ENCODE measurements at regions not wholly inside any gene's neighbourhood (a gene's known extent, or its start where the extent isn't known, plus 50 kb on each side); places are given as distances from the start of the nearest gene placed in this dataset.

- Histone ChIP-seq H2AFZ (ENCODE audit: low read depth, low read length, severe bottlenecking) (no peak overlapping the region), H3K9ac (ENCODE audit: low read length) (no peak overlapping the region)
- TF ChIP-seq EZH2phosphoT487 (conservative IDR thresholded peaks at IDR 0.05; ENCODE audit: low read length) (no peak), CTCF (IDR thresholded peaks at IDR 0.05; ENCODE audit: insufficient read depth, low read length, poor library complexity, severe bottlenecking) (no peak)
These were observed 352.7 kb downstream of the ARL6IP6 start for GRCh38 chr2:153071090-153071489.

GRCh38 chr2:153068915-153069314 is 350.5 kb downstream of the ARL6IP6 start:
- no peak overlapping the region for H3K27ac ChIP-seq (ENCODE audit: low read depth, low read length)
- no peak overlapping the region for H3K9ac ChIP-seq (ENCODE audit: low read length)

More at GRCh38 chr2:153071090-153071489, 352.7 kb downstream of the ARL6IP6 start:
- H3K27me3 ChIP-seq (ENCODE audit: low read length): no peaks in the 10 kb centered on the region
- no peaks in the 10 kb centered on the region for H3K36me3 ChIP-seq (ENCODE audit: low read length)
- no peaks in the 10 kb centered on the region for H4K20me1 ChIP-seq (ENCODE audit: low read depth, low read length)
- no peak overlapping the region for H3K27ac ChIP-seq (ENCODE audit: low read depth, low read length)
- H3K4me2 ChIP-seq (ENCODE audit: low read depth, low read length, poor library complexity, severe bottlenecking): no peak overlapping the region
- no peaks in the 10 kb centered on the region for H3K9me3 ChIP-seq (ENCODE audit: insufficient read depth, low read length)
- no peaks in the 10 kb centered on the region for H3K79me2 ChIP-seq (ENCODE audit: insufficient read depth, low read length)
- H3K4me3 ChIP-seq (ENCODE audit: insufficient read depth, low read length, poor library complexity, severe bottlenecking): no peak overlapping the region
- no peaks in the 10 kb centered on the region for H3K9me2 ChIP-seq (replicated peaks; ENCODE audit: insufficient read depth, low read length)
- H3F3A ChIP-seq (ENCODE audit: insufficient read depth): no peaks in the 10 kb centered on the region

GRCh38 chr2:153068052-153068451 is 349.6 kb downstream of the ARL6IP6 start:
- H3F3A ChIP-seq (ENCODE audit: insufficient read depth): no peaks in the 10 kb centered on the region
- no peak overlapping the region for H3K9ac ChIP-seq (ENCODE audit: low read length)
- H3K9me2 ChIP-seq (replicated peaks; ENCODE audit: insufficient read depth, low read length): no peaks in the 10 kb centered on the region
- no peaks in the 10 kb centered on the region for H3K27me3 ChIP-seq (ENCODE audit: low read length)
- H3K36me3 ChIP-seq (ENCODE audit: low read length): no peaks in the 10 kb centered on the region
- no peak overlapping the region for H3K4me2 ChIP-seq (ENCODE audit: low read depth, low read length, poor library complexity, severe bottlenecking)
- TF ChIP-seq CTCF (IDR thresholded peaks at IDR 0.05; ENCODE audit: insufficient read depth, low read length, poor library complexity, severe bottlenecking) (no peak), EZH2phosphoT487 (conservative IDR thresholded peaks at IDR 0.05; ENCODE audit: low read length) (no peak)
- no peaks in the 10 kb centered on the region for H4K20me1 ChIP-seq (ENCODE audit: low read depth, low read length)
- no peaks in the 10 kb centered on the region for H3K9me3 ChIP-seq (ENCODE audit: insufficient read depth, low read length)
- H3K4me3 ChIP-seq (ENCODE audit: insufficient read depth, low read length, poor library complexity, severe bottlenecking): no peak overlapping the region
- no peak overlapping the region for H2AFZ ChIP-seq (ENCODE audit: low read depth, low read length, severe bottlenecking)
- no peaks in the 10 kb centered on the region for H3K79me2 ChIP-seq (ENCODE audit: insufficient read depth, low read length)
- no peak overlapping the region for H3K27ac ChIP-seq (ENCODE audit: low read depth, low read length)

More at GRCh38 chr2:153068915-153069314, 350.5 kb downstream of the ARL6IP6 start:
- no peak overlapping the region for H2AFZ ChIP-seq (ENCODE audit: low read depth, low read length, severe bottlenecking)
- no peaks in the 10 kb centered on the region for H3K36me3 ChIP-seq (ENCODE audit: low read length)
- no peaks in the 10 kb centered on the region for H3F3A ChIP-seq (ENCODE audit: insufficient read depth)
- no peak overlapping the region for H3K4me3 ChIP-seq (ENCODE audit: insufficient read depth, low read length, poor library complexity, severe bottlenecking)
- no peaks in the 10 kb centered on the region for H3K27me3 ChIP-seq (ENCODE audit: low read length)
- H4K20me1 ChIP-seq (ENCODE audit: low read depth, low read length): no peaks in the 10 kb centered on the region
- H3K9me3 ChIP-seq (ENCODE audit: insufficient read depth, low read length): no peaks in the 10 kb centered on the region
- TF ChIP-seq CTCF (IDR thresholded peaks at IDR 0.05; ENCODE audit: insufficient read depth, low read length, poor library complexity, severe bottlenecking) (no peak), EZH2phosphoT487 (conservative IDR thresholded peaks at IDR 0.05; ENCODE audit: low read length) (no peak)
- no peaks in the 10 kb centered on the region for H3K79me2 ChIP-seq (ENCODE audit: insufficient read depth, low read length)
- H3K4me2 ChIP-seq (ENCODE audit: low read depth, low read length, poor library complexity, severe bottlenecking): no peak overlapping the region
- no peaks in the 10 kb centered on the region for H3K9me2 ChIP-seq (replicated peaks; ENCODE audit: insufficient read depth, low read length)

Data from SU-DHL-6 (cell line).